ENCODE measurements at regions not wholly inside any gene's neighbourhood (a gene's known extent, or its start where the extent isn't known, plus 50 kb on each side); places are given as distances from the start of the nearest gene placed in this dataset.
"Not testable (repeated sequence)": the region's sequence is repeated elsewhere in the genome, so short reads cannot be mapped to it uniquely, and the experiment has no call there.

GRCh38 chr6:85004361-85004995 is 240.1 kb upstream of the TBX18 start:
- no peak for DNase-seq

GRCh38 chr6:85002847-85003246 is 238.4 kb upstream of the TBX18 start:
- in situ Hi-C loops (cut with MboI; ENCODE audit: low pct_unique_long_range_greater_than_20kb, low sequenced_read_pairs): no loop called here
- no peak for DNase-seq

More at GRCh38 chr6:85004361-85004995, 240.1 kb upstream of the TBX18 start:
- in situ Hi-C loops (cut with MboI; ENCODE audit: low pct_unique_long_range_greater_than_20kb, low sequenced_read_pairs): no loop called here

- in situ Hi-C loops (cut with MboI; ENCODE audit: low pct_unique_long_range_greater_than_20kb, low sequenced_read_pairs): no loop called here
Measured at GRCh38 chr6:85000001-85000400, 235.6 kb upstream of the TBX18 start.

GRCh38 chr6:84998223-84998622 is 233.8 kb upstream of the TBX18 start:
- in situ Hi-C loops (cut with MboI; ENCODE audit: low pct_unique_long_range_greater_than_20kb, low sequenced_read_pairs): no loop called here
- DNase-seq: no peak

More at GRCh38 chr6:85000001-85000400, 235.6 kb upstream of the TBX18 start:
- no peak for DNase-seq

- in situ Hi-C loops (cut with MboI; ENCODE audit: low pct_unique_long_range_greater_than_20kb, low sequenced_read_pairs); DNase-seq: not testable (repeated sequence)
Measured at GRCh38 chr6:84988766-84989165, 224.4 kb upstream of the TBX18 start.

- DNase-seq; in situ Hi-C loops (cut with MboI; ENCODE audit: low pct_unique_long_range_greater_than_20kb, low sequenced_read_pairs): not testable (repeated sequence)
Measured at GRCh38 chr6:84985490-84985889, 221.1 kb upstream of the TBX18 start.

GRCh38 chr6:84979541-84979940 is 215.1 kb upstream of the TBX18 start:
- in situ Hi-C loops (cut with MboI; ENCODE audit: low pct_unique_long_range_greater_than_20kb, low sequenced_read_pairs): no loop called here
- DNase-seq: no peak

GRCh38 chr6:84977363-84977705 is 212.9 kb upstream of the TBX18 start:
- DNase-seq: no peak
- in situ Hi-C loops (cut with MboI; ENCODE audit: low pct_unique_long_range_greater_than_20kb, low sequenced_read_pairs): no loop called here

GRCh38 chr6:84976526-84977362 is 212.3 kb upstream of the TBX18 start:
- in situ Hi-C loops (cut with MboI; ENCODE audit: low pct_unique_long_range_greater_than_20kb, low sequenced_read_pairs): no loop called here
- no peak for DNase-seq

- DNase-seq: no peak
Measured at GRCh38 chr6:84975316-84975715, 210.9 kb upstream of the TBX18 start.

GRCh38 chr6:84973606-84974005 is 209.2 kb upstream of the TBX18 start:
- no peak for DNase-seq
- in situ Hi-C loops (cut with MboI; ENCODE audit: low pct_unique_long_range_greater_than_20kb, low sequenced_read_pairs): no loop called here

More at GRCh38 chr6:84975316-84975715, 210.9 kb upstream of the TBX18 start:
- in situ Hi-C loops (cut with MboI; ENCODE audit: low pct_unique_long_range_greater_than_20kb, low sequenced_read_pairs): no loop called here

GRCh38 chr6:84967965-84968364 is 203.6 kb upstream of the TBX18 start:
- no peak for DNase-seq
- in situ Hi-C loops (cut with MboI; ENCODE audit: low pct_unique_long_range_greater_than_20kb, low sequenced_read_pairs): no loop called here

- peak; percentile 47 for DNase-seq
- in situ Hi-C loops (cut with MboI; ENCODE audit: low pct_unique_long_range_greater_than_20kb, low sequenced_read_pairs): no loop called here
Measured at GRCh38 chr6:84967389-84967788, 203.0 kb upstream of the TBX18 start.

GRCh38 chr6:84953111-84953755 is 188.8 kb upstream of the TBX18 start:
- in situ Hi-C loops (cut with MboI; ENCODE audit: low pct_unique_long_range_greater_than_20kb, low sequenced_read_pairs): no loop called here
- DNase-seq: no peak

- in situ Hi-C loops (cut with MboI; ENCODE audit: low pct_unique_long_range_greater_than_20kb, low sequenced_read_pairs); DNase-seq: not testable (repeated sequence)
Measured at GRCh38 chr6:84944926-84945325, 180.5 kb upstream of the TBX18 start.

- DNase-seq: no peak
- in situ Hi-C loops (cut with MboI; ENCODE audit: low pct_unique_long_range_greater_than_20kb, low sequenced_read_pairs): no loop called here
Measured at GRCh38 chr6:84943905-84944304, 179.5 kb upstream of the TBX18 start.

- in situ Hi-C loops (cut with MboI; ENCODE audit: low pct_unique_long_range_greater_than_20kb, low sequenced_read_pairs); DNase-seq: not testable (repeated sequence)
Measured at GRCh38 chr6:84941609-84942008, 177.2 kb upstream of the TBX18 start.

- in situ Hi-C loops (cut with MboI; ENCODE audit: low pct_unique_long_range_greater_than_20kb, low sequenced_read_pairs): no loop called here
- DNase-seq: no peak
Measured at GRCh38 chr6:84929212-84929611, 164.8 kb upstream of the TBX18 start.

- in situ Hi-C loops (cut with MboI; ENCODE audit: low pct_unique_long_range_greater_than_20kb, low sequenced_read_pairs): no loop called here
- DNase-seq: no peak
Measured at GRCh38 chr6:84927551-84927950, 163.2 kb upstream of the TBX18 start.
